ENCODE measurements at regions not wholly inside any gene's neighbourhood (a gene's known extent, or its start where the extent isn't known, plus 50 kb on each side); places are given as distances from the start of the nearest gene placed in this dataset.
"Not testable (repeated sequence)": the region's sequence is repeated elsewhere in the genome, so short reads cannot be mapped to it uniquely, and the experiment has no call there.

DNA sequence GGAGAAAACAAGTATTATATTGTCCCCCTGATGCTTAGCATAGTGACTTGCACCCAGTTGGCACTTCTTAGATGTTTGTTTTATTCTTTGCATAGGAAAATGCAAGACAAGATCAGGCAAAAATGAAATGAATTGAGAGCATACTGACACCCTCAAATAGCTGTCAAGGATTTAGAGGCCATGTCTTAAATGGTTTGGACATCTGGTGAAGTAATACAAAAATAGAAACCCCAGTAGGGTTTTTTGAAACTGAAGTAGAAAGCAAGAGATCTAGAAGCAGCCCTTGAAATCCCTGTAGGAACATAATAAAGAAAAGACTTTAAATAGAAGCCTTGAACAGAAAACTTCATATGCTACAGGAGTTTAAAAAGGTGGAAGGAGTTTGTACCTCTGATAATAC, 174.3 kb downstream of the ANXA1 start:
- Histone ChIP-seq H3K27me3 (no peaks in the 10 kb centered on the region), H3K9me3 (no peaks in the 10 kb centered on the region), H3K4me3 (no peak overlapping the region), H3K27ac (no peak overlapping the region), H3K4me1 (no peaks in the 10 kb centered on the region), H3K36me3 (no peaks in the 10 kb centered on the region)
- DNase-seq (no peak), ATAC-seq (no peak)
- in situ Hi-C loops (cut with MboI; ENCODE audit: low sequenced_read_pairs in 4 of 4) (loop anchor here in 1 of 4 donors (25.0 kb wide), 1 partner anchor 111 kb away; no protein-coding TSS in a partner anchor), intact Hi-C loops (cut with DNase I; ENCODE audit: low total_unique reads) (no loop called here)
- TF ChIP-seq POLR2A (IDR thresholded peaks at IDR 0.05) = no peak
- no peak for TF ChIP-seq CTCF (IDR thresholded peaks at IDR 0.05 in 4 of 5, conservative IDR thresholded peaks at IDR 0.05 in 1 of 5)

DNA sequence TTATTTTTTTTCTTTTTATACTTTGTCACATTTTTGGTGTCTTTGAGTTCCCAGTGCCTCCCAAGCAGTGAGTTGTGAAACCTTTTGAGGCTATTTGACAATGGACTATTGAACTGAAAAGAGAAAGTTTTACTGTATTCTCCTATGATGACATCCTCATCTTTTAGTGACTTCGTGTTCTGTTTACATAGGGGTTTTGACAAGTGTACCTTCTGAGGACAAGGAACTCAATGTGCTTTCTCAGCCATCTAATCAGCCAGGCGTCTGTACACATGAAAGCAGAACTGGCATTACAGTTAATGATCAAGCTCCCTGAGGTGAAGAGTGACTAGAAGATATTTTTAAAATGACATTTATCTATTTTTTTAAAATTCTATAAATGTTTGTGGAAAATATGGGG, 175.5 kb downstream of the ANXA1 start:
- Histone ChIP-seq H3K27me3 (no peaks in the 10 kb centered on the region), H3K4me1 (no peaks in the 10 kb centered on the region), H3K27ac (no peak overlapping the region), H3K4me3 (no peak overlapping the region), H3K9me3 (no peaks in the 10 kb centered on the region), H3K36me3 (no peaks in the 10 kb centered on the region)
- ATAC-seq = no peak
- no peak for DNase-seq
- TF ChIP-seq CTCF (IDR thresholded peaks at IDR 0.05 in 4 of 5, conservative IDR thresholded peaks at IDR 0.05 in 1 of 5) (no peak), POLR2A (IDR thresholded peaks at IDR 0.05) (no peak)
- in situ Hi-C loops (cut with MboI; ENCODE audit: low sequenced_read_pairs in 4 of 4) = loop anchor here in 1 of 4 donors (25.0 kb wide), 1 partner anchor 110 kb away; no protein-coding TSS in a partner anchor
- intact Hi-C loops (cut with DNase I; ENCODE audit: low total_unique reads) = no loop called here

- H3K27me3 ChIP-seq; ATAC-seq; H3K36me3 ChIP-seq; H3K27ac ChIP-seq; H3K4me3 ChIP-seq; H3K4me1 ChIP-seq; intact Hi-C loops (cut with DNase I; ENCODE audit: low total_unique reads); H3K9me3 ChIP-seq; DNase-seq: not testable (repeated sequence)
- in situ Hi-C loops (cut with MboI; ENCODE audit: low sequenced_read_pairs in 4 of 4) = loop anchor here in 1 of 4 donors (25.0 kb wide), 1 partner anchor 100 kb away; no protein-coding TSS in a partner anchor
Observed at GRCh38 chr9:73337182-73337581, 185.5 kb downstream of the ANXA1 start.

DNA sequence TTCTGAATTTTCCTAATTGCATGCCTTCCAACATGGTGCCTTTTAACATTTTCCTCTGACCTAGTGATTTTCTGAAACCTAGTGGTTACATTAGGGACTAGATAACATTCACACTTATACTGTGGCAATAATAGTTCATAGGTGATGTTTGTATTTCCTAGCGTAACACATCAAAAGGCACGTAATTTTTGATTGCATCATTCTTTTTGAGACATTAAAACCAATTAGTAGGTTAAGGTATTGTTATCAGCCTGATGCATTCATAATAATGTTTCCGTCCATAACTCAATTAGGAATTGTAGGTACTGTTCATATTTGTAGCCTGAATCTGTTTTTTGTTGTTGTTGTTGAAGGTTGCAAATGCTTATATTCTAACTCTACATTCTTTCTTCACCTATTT, 192.4 kb downstream of the ANXA1 start:
- intact Hi-C loops (cut with DNase I; ENCODE audit: low total_unique reads) (no loop called here), in situ Hi-C loops (cut with MboI; ENCODE audit: low sequenced_read_pairs in 4 of 4) (loop anchor here in 1 of 4 donors (25.0 kb wide), 1 partner anchor 93 kb away; no protein-coding TSS in a partner anchor)
- Histone ChIP-seq H3K27ac (no peak overlapping the region), H3K4me1 (no peaks in the 10 kb centered on the region), H3K27me3 (no peaks in the 10 kb centered on the region), H3K4me3 (no peak overlapping the region), H3K9me3 (no peaks in the 10 kb centered on the region), H3K36me3 (no peaks in the 10 kb centered on the region)
- ATAC-seq (no peak), DNase-seq (no peak)
- TF ChIP-seq CTCF (IDR thresholded peaks at IDR 0.05 in 4 of 5, conservative IDR thresholded peaks at IDR 0.05 in 1 of 5) (no peak), POLR2A (IDR thresholded peaks at IDR 0.05) (no peak)

GRCh38 chr9:73347123-73347522, 195.5 kb downstream of the ANXA1 start:
- intact Hi-C loops (cut with DNase I; ENCODE audit: low total_unique reads) = no loop called here
- ATAC-seq = no peak

More at GRCh38 chr9:73347123-73347522, 195.5 kb downstream of the ANXA1 start:
- no peaks in the 10 kb centered on the region for H3K36me3 ChIP-seq
- DNase-seq = no peak
- H3K4me3 ChIP-seq = no peak overlapping the region
- in situ Hi-C loops (cut with MboI; ENCODE audit: low sequenced_read_pairs in 4 of 4) = loop anchor here in 1 of 4 donors (25.0 kb wide), 1 partner anchor 90 kb away; no protein-coding TSS in a partner anchor
- no peaks in the 10 kb centered on the region for H3K4me1 ChIP-seq
- TF ChIP-seq CTCF (IDR thresholded peaks at IDR 0.05 in 4 of 5, conservative IDR thresholded peaks at IDR 0.05 in 1 of 5) (no peak), POLR2A (IDR thresholded peaks at IDR 0.05) (no peak)
- no peaks in the 10 kb centered on the region for H3K27me3 ChIP-seq
- H3K27ac ChIP-seq = no peak overlapping the region
- no peaks in the 10 kb centered on the region for H3K9me3 ChIP-seq

Data from gastrocnemius medialis (tissue), 4 donors.